Stimulated activated naive CD8-positive, alpha-beta T cell treated with anti-CD3 and anti-CD28 coated beads, Interleukin-15, amount 100 ng/mL, for 72 hours (primary cell): ENCODE measurements at regions not wholly inside any gene's neighbourhood (a gene's known extent, or its start where the extent isn't known, plus 50 kb on each side); places are given as distances from the start of the nearest gene placed in this dataset.

ENCODE experiments used
- ATAC-seq: fragments of 150-1000 bp; cut with Tn5 transposase; 2 replicates; pipeline ENCODE4 v1.10.0; 2021; ENCODE audit warnings: mild to moderate bottlenecking, moderate library complexity
- DNase-seq, 2 donors: peaks; one replicate each; pipeline ENCODE4 v3.0.0; 2021 to 2022
- H3K27ac Mint-ChIP-seq, 2 donors: one replicate each; pipeline ENCODE4 v1.8.0; 2022; ENCODE audit warnings: mild to moderate bottlenecking in 2 of 2, mixed read lengths in 2 of 2, moderate library complexity in 2 of 2
- H3K27me3 Mint-ChIP-seq: one replicate; pipeline ENCODE4 v1.8.0; 2022; ENCODE audit warnings: mixed read lengths
- H3K4me1 Mint-ChIP-seq: one replicate; pipeline ENCODE4 v1.8.0; 2022; ENCODE audit warnings: mild to moderate bottlenecking, mixed read lengths
- H3K4me3 Mint-ChIP-seq, 2 donors: one replicate each; pipeline ENCODE4 v1.8.0; 2022; ENCODE audit warnings: mild to moderate bottlenecking in 2 of 2, mixed read lengths in 2 of 2, moderate library complexity in 1 of 2
- H3K9me3 Mint-ChIP-seq, 2 donors: one replicate each; pipeline ENCODE4 v1.8.0; 2022; ENCODE audit warnings: mixed read lengths in 2 of 2

DNA sequence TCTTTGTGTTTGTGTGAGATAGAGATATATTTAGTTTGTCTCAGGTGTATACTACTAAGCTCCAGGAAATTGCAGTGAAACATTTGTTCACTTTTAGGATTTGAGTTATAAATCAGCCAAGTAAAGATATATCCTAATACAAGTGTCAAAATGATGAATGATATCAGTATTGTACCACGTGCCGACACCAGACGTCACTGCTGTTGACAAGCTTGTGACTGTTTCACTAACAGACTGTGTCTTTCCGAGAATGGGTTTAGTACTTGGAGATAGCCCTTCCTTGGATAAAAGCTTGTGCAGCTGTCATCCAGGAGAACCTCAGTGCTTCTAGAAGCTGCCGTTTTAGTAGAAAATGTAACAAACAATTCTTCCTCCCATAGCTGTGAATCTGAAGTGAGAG is 343.3 kb downstream of the FBXO8 start:
- Mint-ChIP-seq H3K4me1 (no peaks in the 10 kb centered on the region), H3K9me3 (no peaks in the 10 kb centered on the region), H3K27ac (no peak overlapping the region), H3K27me3 (peaks cover 12% of the 10 kb centered on the region), H3K4me3 (no peak overlapping the region)
- ATAC-seq (no peak), DNase-seq (no peak)

DNA sequence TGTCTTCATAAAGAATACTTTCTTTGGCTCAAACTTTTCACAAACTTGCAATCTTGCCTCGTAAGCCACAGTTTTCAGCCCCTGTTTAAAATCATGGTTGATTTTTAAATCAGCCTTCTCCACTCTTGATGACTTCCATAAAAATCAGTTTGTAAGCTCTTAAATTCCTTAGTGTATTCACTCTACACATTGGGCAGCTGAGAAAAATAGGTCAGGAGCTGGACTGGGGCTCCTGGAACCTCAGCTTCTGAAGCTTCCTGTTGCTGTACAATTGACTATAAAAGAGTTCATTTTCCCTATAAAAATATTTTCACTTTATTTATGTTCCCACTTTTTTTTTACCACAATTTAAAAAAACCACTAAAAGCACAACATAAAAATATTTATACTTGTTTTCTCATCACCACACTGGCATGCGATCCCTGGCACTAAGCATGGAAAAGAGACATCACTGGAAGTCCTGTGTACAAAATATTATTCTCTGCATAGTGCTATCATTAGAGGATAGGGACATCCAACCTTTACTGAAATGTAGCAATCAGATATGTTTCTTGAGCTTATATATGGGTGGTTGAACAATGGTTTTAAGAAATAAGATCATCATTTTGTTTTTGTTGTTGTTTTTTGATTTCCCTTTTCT is 345.7 kb downstream of the FBXO8 start:
- Mint-ChIP-seq H3K9me3 (no peaks in the 10 kb centered on the region), H3K4me3 (no peak overlapping the region), H3K27ac (no peak overlapping the region), H3K4me1 (no peaks in the 10 kb centered on the region), H3K27me3 (peaks cover 12% of the 10 kb centered on the region)
- ATAC-seq (no peak), DNase-seq (no peak)

GRCh38 chr4:173936861-173937260 is 346.6 kb downstream of the FBXO8 start:
- peaks cover 12% of the 10 kb centered on the region for H3K27me3 Mint-ChIP-seq
- H3K4me1 Mint-ChIP-seq: no peaks in the 10 kb centered on the region
- H3K9me3 Mint-ChIP-seq: no peaks in the 10 kb centered on the region
- DNase-seq (no peak), ATAC-seq (no peak)
- no peak overlapping the region for H3K27ac Mint-ChIP-seq
- no peak overlapping the region for H3K4me3 Mint-ChIP-seq

GRCh38 chr4:173935622-173936405 is 347.7 kb downstream of the FBXO8 start:
- no peak overlapping the region for H3K4me3 Mint-ChIP-seq
- no peaks in the 10 kb centered on the region for H3K9me3 Mint-ChIP-seq
- DNase-seq: no peak
- no peak for ATAC-seq
- H3K27me3 Mint-ChIP-seq: peaks cover 12% of the 10 kb centered on the region
- H3K4me1 Mint-ChIP-seq: no peaks in the 10 kb centered on the region
- no peak overlapping the region for H3K27ac Mint-ChIP-seq

DNA sequence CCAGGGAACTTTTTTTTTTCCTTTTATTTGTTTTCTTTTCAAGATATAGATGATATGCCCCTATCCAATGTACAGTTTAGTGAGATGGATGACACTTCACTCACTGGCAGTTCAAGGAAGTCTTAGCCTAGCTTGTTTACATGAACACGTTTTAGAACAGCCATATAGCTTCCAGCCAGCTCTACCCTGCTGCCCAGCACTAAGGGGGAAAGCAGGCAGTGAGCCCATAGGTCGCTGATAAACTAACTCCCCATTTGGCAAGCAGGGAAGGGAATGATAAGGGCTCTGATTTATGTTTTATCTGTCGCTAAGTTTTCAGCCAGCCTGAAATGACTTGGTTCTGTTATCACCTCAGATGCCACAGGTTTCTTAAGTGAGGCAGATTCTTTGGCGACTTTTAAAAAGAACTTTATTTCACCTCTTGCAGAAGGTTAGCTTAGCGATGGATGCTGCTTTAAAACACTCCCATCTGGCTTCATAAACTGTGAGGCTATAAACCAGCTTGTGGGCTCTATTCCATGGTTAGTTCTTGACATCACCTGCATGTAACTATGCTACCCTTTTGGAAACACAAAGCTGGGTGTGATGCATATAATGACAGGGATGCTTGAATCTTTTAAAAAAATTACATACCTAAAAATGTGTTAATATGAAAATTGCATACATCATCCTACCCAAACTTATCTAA is 348.4 kb downstream of the FBXO8 start:
- H3K9me3 Mint-ChIP-seq: no peaks in the 10 kb centered on the region
- H3K4me1 Mint-ChIP-seq: no peaks in the 10 kb centered on the region
- DNase-seq (no peak), ATAC-seq (no peak)
- H3K27ac Mint-ChIP-seq: no peak overlapping the region
- no peak overlapping the region for H3K4me3 Mint-ChIP-seq
- H3K27me3 Mint-ChIP-seq: peaks cover 12% of the 10 kb centered on the region

GRCh38 chr4:173934201-173934600 is 349.3 kb downstream of the FBXO8 start:
- H3K4me3 Mint-ChIP-seq: no peak overlapping the region
- H3K27me3 Mint-ChIP-seq: peaks cover 12% of the 10 kb centered on the region
- no peak for ATAC-seq
- no peak for DNase-seq
- H3K27ac Mint-ChIP-seq: no peak overlapping the region
- no peaks in the 10 kb centered on the region for H3K9me3 Mint-ChIP-seq
- no peaks in the 10 kb centered on the region for H3K4me1 Mint-ChIP-seq

DNA sequence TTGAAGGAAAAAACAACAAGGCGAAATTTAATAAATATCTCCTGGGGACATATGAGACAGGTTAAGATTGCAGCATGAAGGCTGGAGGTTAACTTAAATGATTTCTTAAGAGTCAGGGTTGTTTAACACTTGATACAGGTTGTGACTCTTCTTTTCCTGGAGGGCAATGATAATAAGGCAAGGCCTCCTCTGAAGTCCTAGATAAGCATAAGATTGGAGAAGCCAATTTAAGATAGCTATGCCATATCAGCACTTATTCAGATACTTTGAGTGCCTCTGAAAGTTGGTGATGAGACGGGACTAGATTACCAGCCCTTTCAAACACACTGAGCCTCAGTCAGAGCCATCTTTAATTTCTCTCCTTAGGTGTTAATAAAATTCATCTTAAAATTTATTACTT is 350.8 kb downstream of the FBXO8 start:
- Mint-ChIP-seq H3K27ac (no peak overlapping the region), H3K4me1 (no peaks in the 10 kb centered on the region)

GRCh38 chr4:173930329-173930967 is 353.0 kb downstream of the FBXO8 start:
- no peaks in the 10 kb centered on the region for H3K4me1 Mint-ChIP-seq
- H3K9me3 Mint-ChIP-seq: no peaks in the 10 kb centered on the region
- H3K27ac Mint-ChIP-seq: no peak overlapping the region
- ATAC-seq: no peak
- no peak for DNase-seq
- no peak overlapping the region for H3K4me3 Mint-ChIP-seq
- H3K27me3 Mint-ChIP-seq: no peaks in the 10 kb centered on the region

More for the DNA sequence above, 350.8 kb downstream of the FBXO8 start:
- DNase-seq: no peak
- H3K27me3 Mint-ChIP-seq: peaks cover 12% of the 10 kb centered on the region
- H3K9me3 Mint-ChIP-seq: no peaks in the 10 kb centered on the region
- H3K4me3 Mint-ChIP-seq: no peak overlapping the region
- no peak for ATAC-seq

GRCh38 chr4:173929921-173930320 is 353.5 kb downstream of the FBXO8 start:
- no peaks in the 10 kb centered on the region for H3K9me3 Mint-ChIP-seq
- no peak overlapping the region for H3K4me3 Mint-ChIP-seq
- H3K27ac Mint-ChIP-seq: no peak overlapping the region
- no peaks in the 10 kb centered on the region for H3K4me1 Mint-ChIP-seq
- DNase-seq: no peak
- no peak for ATAC-seq
- H3K27me3 Mint-ChIP-seq: no peaks in the 10 kb centered on the region

DNA sequence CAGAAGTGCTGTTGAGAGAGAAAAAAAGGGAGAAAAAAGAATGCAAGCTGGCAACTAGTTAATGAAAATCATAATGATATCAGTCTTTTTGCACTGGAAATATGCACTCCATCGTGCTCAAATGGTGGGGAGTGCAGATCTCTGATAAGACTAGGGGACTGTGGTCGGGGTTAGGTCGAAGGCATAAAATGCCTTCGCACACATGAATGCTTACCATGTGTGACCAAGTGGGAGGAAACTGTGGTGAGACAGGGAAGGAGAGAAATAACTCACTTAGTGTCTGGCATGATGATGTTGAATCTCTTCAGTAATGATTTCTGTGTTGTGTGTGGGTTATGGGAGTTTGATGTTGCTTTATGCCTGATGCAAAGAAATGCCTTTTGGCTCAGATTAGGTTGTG is 358.9 kb downstream of the FBXO8 start:
- H3K4me1 Mint-ChIP-seq: no peaks in the 10 kb centered on the region
- no peak overlapping the region for H3K4me3 Mint-ChIP-seq
- ATAC-seq (no peak), DNase-seq (no peak)
- no peaks in the 10 kb centered on the region for H3K9me3 Mint-ChIP-seq
- H3K27me3 Mint-ChIP-seq: no peaks in the 10 kb centered on the region
- H3K27ac Mint-ChIP-seq: no peak overlapping the region

DNA sequence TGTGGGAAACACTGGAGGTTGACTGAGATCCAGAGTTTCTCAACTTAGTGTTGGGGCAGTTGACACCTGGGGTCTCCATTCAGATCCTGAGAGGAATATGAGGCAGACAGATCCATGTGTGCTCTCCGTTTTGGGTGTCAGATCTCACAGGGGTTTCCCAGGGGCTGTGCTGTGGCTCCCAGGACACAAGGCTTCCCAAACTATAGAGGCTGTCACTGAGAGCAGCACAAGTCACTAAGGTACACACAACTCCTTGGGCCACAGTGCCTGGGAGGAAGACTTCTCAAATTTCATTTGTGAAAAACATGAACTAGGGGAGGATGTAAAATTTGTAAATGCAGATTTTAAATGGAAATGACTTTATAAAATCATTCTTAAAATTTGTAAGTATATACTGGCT is 363.6 kb downstream of the FBXO8 start:
- H3K4me3 Mint-ChIP-seq: no peak overlapping the region
- DNase-seq (no peak), ATAC-seq (no peak)
- no peaks in the 10 kb centered on the region for H3K27me3 Mint-ChIP-seq
- H3K4me1 Mint-ChIP-seq: no peaks in the 10 kb centered on the region
- no peak overlapping the region for H3K27ac Mint-ChIP-seq
- no peaks in the 10 kb centered on the region for H3K9me3 Mint-ChIP-seq

- Mint-ChIP-seq H3K9me3 (no peaks in the 10 kb centered on the region), H3K27me3 (no peaks in the 10 kb centered on the region), H3K27ac (no peak overlapping the region), H3K4me3 (no peak overlapping the region), H3K4me1 (no peaks in the 10 kb centered on the region)
- ATAC-seq: no peak
- DNase-seq: no peak
Measured at GRCh38 chr4:173919196-173919595, 364.3 kb downstream of the FBXO8 start.

DNA sequence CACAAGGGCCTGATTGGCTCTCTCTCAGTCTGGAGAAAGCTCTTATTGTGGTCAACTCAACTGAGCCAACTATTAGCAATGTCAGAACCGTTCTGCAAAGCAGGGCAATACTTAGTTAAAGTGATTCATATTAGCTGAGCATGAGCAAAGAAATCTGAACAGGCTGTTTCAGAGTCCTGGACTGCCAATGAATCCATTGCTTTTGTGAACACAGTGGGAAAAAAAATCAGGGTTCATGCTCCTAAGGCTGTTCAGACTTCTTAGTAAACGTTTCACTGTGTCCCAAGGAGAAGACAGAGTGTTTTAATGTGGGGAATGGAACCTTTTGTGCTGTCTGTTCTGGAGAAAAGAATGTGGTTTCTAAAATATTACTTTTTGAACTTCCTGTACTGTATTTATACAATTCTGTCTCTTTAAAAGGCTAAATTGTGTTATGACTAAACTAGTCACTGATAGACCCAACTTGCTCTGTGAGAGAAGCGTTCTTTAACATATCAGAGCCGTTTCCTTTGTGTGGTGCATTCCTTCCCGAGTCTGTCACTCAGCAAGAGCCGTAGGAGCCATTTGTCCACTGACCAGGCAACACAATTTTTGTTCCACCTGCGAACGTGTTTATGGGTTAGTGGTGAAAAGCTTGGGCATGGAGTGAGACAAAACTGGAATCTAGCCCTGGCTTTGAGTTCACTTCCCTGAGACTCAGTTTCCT is 366.1 kb downstream of the FBXO8 start:
- H3K4me3 Mint-ChIP-seq: no peak overlapping the region
- no peaks in the 10 kb centered on the region for H3K4me1 Mint-ChIP-seq
- peak overlapping the region in 1 of 2 donors; percentile 54 for H3K27ac Mint-ChIP-seq
- no peak for DNase-seq
- H3K27me3 Mint-ChIP-seq: no peaks in the 10 kb centered on the region
- ATAC-seq: no peak
- no peaks in the 10 kb centered on the region for H3K9me3 Mint-ChIP-seq

GRCh38 chr4:173913496-173913895 is 370.0 kb downstream of the FBXO8 start:
- H3K4me3 Mint-ChIP-seq: no peak overlapping the region
- DNase-seq (no peak), ATAC-seq (no peak)
- no peak overlapping the region for H3K27ac Mint-ChIP-seq
- H3K27me3 Mint-ChIP-seq: no peaks in the 10 kb centered on the region
- H3K9me3 Mint-ChIP-seq: no peaks in the 10 kb centered on the region
- no peaks in the 10 kb centered on the region for H3K4me1 Mint-ChIP-seq

- H3K4me3 Mint-ChIP-seq: no peak overlapping the region
Measured at GRCh38 chr4:173912384-173912783, 371.1 kb downstream of the FBXO8 start.

More at GRCh38 chr4:173912384-173912783, 371.1 kb downstream of the FBXO8 start:
- no peak overlapping the region for H3K27ac Mint-ChIP-seq
- no peaks in the 10 kb centered on the region for H3K4me1 Mint-ChIP-seq
- no peaks in the 10 kb centered on the region for H3K27me3 Mint-ChIP-seq
- DNase-seq (no peak), ATAC-seq (no peak)
- no peaks in the 10 kb centered on the region for H3K9me3 Mint-ChIP-seq
